ENCODE measurements at regions not wholly inside any gene's neighbourhood (a gene's known extent, or its start where the extent isn't known, plus 50 kb on each side); places are given as distances from the start of the nearest gene placed in this dataset.

GRCh38 chr4:125781651-125782050, 466.9 kb downstream of the FAT4 start:
- no peak for TF ChIP-seq EZH2phosphoT487 (IDR thresholded peaks at IDR 0.05; ENCODE audit: low read depth)
- TF ChIP-seq, protein P1, sequence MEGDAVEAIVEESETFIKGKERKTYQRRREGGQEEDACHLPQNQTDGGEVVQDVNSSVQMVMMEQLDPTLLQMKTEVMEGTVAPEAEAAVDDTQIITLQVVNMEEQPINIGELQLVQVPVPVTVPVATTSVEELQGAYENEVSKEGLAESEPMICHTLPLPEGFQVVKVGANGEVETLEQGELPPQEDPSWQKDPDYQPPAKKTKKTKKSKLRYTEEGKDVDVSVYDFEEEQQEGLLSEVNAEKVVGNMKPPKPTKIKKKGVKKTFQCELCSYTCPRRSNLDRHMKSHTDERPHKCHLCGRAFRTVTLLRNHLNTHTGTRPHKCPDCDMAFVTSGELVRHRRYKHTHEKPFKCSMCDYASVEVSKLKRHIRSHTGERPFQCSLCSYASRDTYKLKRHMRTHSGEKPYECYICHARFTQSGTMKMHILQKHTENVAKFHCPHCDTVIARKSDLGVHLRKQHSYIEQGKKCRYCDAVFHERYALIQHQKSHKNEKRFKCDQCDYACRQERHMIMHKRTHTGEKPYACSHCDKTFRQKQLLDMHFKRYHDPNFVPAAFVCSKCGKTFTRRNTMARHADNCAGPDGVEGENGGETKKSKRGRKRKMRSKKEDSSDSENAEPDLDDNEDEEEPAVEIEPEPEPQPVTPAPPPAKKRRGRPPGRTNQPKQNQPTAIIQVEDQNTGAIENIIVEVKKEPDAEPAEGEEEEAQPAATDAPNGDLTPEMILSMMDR (IDR thresholded peaks at IDR 0.05; ENCODE audit: low read depth, low read length): no peak
